Caco-2 (cell line): ENCODE measurements at regions not wholly inside any gene's neighbourhood (a gene's known extent, or its start where the extent isn't known, plus 50 kb on each side); places are given as distances from the start of the nearest gene placed in this dataset.

Experiments
- BruUV-seq: library from RNA; stranded (reverse); fragments of 400-500 nt; replicated peaks from 2 replicates; lab custom pipeline; 2021; lab: Mats Ljungman, UMichigan
- CTCF ChIA-PET: fragments of 300-600 bp; sonication (Branson Sonifier 250); formaldehyde crosslinking; loops from one replicate; lab custom pipeline; 2022; ENCODE audit warnings: antibody characterized with exemption; lab: Charles Lee
- POLR2A ChIA-PET: fragments of 300-600 bp; sonication (Branson Sonifier 250); formaldehyde crosslinking; loops from one replicate; lab custom pipeline; 2022; ENCODE audit warnings: antibody characterized with exemption; lab: Charles Lee
- DNase-seq, 2 experiments: peaks; one replicate each; pipeline versions ENCODE4 v3.0.0 to v3.0.0-alpha.2; 2020 to 2022
- H3K27me3 ChIP-seq: replicated peaks from 2 replicates; pipeline ENCODE4 v1.6.0; 2011; ENCODE audit warnings: low read length; ENCODE audit not compliant: control insufficient read depth, insufficient read depth
- H3K36me3 ChIP-seq: 2 replicates; pipeline ENCODE4 v1.5.1; 2011; ENCODE audit warnings: low read length; ENCODE audit not compliant: control insufficient read depth, insufficient read depth
- H3K4me1 ChIP-seq: fragments of 250-450 bp; sonication (Bioruptor Pico); 2 replicates; pipeline ENCODE4 v1.5.1; 2020; ENCODE audit warnings: mild to moderate bottlenecking
- H3K4me3 ChIP-seq: 2 replicates; pipeline ENCODE4 v1.5.1; 2011; ENCODE audit warnings: low read depth, mild to moderate bottlenecking, control low read depth, low read length
- H3K9me3 ChIP-seq: fragments of 250-450 bp; sonication (Bioruptor Pico); 2 replicates; pipeline ENCODE4 v1.5.1; 2020; ENCODE audit warnings: mild to moderate bottlenecking, moderate library complexity
- H3K27ac Mint-ChIP-seq: one replicate; pipeline ENCODE4 v1.8.0; 2022; ENCODE audit warnings: mixed read lengths; ENCODE audit not compliant: unreplicated experiment
- H3K27me3 Mint-ChIP-seq: one replicate; pipeline ENCODE4 v1.8.0; 2022; ENCODE audit warnings: mixed read lengths; ENCODE audit not compliant: insufficient read depth, unreplicated experiment
- H3K36me3 Mint-ChIP-seq: one replicate; pipeline ENCODE4 v1.8.0; 2022; ENCODE audit warnings: mild to moderate bottlenecking, mixed read lengths; ENCODE audit not compliant: insufficient read depth, unreplicated experiment
- H3K4me1 Mint-ChIP-seq: one replicate; pipeline ENCODE4 v1.8.0; 2022; ENCODE audit warnings: low read depth, mixed read lengths; ENCODE audit not compliant: unreplicated experiment
- H3K4me3 Mint-ChIP-seq: one replicate; pipeline ENCODE4 v1.8.0; 2022; ENCODE audit warnings: mild to moderate bottlenecking, moderate library complexity, mixed read lengths; ENCODE audit not compliant: unreplicated experiment
- H3K9me3 Mint-ChIP-seq: one replicate; pipeline ENCODE4 v1.8.0; 2022; ENCODE audit warnings: mixed read lengths; ENCODE audit not compliant: unreplicated experiment
- intact Hi-C: fragments of 100-400 bp; cut with micrococcal nuclease; formaldehyde crosslinking; loops from one replicate; pipeline ENCODE4 v1.10.0; 2022; ENCODE audit not compliant: unreplicated experiment
- TF ChIP-seq, protein P1 (sequence below), 2 experiments: fragments of 200-600 bp in 1 of 2; IDR thresholded peaks; 1 replicate in 1 of 2; 2 replicates in 1 of 2; pipeline versions ENCODE4 v1.5.1 to v1.8.0; 2011 to 2022; ENCODE audit warnings: antibody characterized with exemption in 1 of 2, control low read depth in 1 of 2, inconsistent platforms in 1 of 2, low read depth in 1 of 2, low read length in 1 of 2, mild to moderate bottlenecking in 1 of 2, moderate library complexity in 1 of 2; ENCODE audit not compliant: insufficient read depth in 1 of 2, severe bottlenecking in 1 of 2, unreplicated experiment in 1 of 2

DNA sequence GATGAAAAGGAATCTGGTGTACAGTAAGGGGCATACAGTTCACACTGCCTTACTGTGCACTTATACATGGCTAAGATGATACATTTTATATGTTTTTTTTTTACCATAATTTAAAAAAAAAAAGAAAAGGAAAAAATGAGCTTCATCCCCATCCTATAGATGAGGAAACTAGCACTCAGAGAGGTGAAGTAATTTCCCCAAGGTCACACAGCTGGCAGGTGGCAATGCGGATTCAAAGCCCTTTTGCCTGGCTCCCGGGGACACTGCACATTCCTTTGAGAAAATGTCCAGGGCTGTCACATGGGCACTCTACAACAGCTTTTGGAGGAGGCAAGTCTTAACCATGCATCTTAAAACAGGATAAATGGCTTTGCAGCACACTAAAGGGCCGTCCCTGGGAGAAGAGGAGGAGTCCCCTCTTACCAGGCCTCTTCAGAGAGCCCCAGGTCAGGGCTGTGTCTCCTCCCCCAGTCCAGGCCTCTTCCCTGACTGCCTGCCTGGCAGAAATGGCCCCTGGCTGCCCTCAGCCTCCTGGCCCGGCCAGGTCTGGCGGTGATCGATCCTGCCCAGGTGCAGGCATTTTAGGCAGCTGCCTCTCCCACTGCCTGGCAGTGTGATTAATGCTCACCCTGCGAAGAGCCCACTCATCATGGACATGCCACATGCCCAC, 95.1 kb upstream of the LINGO1 start:
- CTCF ChIA-PET: interaction anchor here (0.6 kb wide), 1 partner anchor 11 kb away, joined by 3 read pairs; no protein-coding TSS in a partner anchor
- Mint-ChIP-seq H3K9me3 (no peaks in the 10 kb centered on the region), H3K36me3 (no peaks in the 10 kb centered on the region), H3K4me3 (no peak overlapping the region), H3K27ac (no peak overlapping the region), H3K27me3 (peaks cover 11% of the 10 kb centered on the region), H3K4me1 (no peaks in the 10 kb centered on the region)
- intact Hi-C loops: no loop called here
- no peaks in the 10 kb centered on the region for H3K9me3 ChIP-seq
- H3K4me1 ChIP-seq: no peaks in the 10 kb centered on the region
- H3K27me3 ChIP-seq: no peaks in the 10 kb centered on the region; the same call in 1 of the 2 replicates
- no peak overlapping the region for H3K4me3 ChIP-seq
- H3K36me3 ChIP-seq: no peaks in the 10 kb centered on the region
- no peak for DNase-seq
- no TSS peak for BruUV-seq
- POLR2A ChIA-PET: no interaction called here
- TF ChIP-seq, protein P1, sequence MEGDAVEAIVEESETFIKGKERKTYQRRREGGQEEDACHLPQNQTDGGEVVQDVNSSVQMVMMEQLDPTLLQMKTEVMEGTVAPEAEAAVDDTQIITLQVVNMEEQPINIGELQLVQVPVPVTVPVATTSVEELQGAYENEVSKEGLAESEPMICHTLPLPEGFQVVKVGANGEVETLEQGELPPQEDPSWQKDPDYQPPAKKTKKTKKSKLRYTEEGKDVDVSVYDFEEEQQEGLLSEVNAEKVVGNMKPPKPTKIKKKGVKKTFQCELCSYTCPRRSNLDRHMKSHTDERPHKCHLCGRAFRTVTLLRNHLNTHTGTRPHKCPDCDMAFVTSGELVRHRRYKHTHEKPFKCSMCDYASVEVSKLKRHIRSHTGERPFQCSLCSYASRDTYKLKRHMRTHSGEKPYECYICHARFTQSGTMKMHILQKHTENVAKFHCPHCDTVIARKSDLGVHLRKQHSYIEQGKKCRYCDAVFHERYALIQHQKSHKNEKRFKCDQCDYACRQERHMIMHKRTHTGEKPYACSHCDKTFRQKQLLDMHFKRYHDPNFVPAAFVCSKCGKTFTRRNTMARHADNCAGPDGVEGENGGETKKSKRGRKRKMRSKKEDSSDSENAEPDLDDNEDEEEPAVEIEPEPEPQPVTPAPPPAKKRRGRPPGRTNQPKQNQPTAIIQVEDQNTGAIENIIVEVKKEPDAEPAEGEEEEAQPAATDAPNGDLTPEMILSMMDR (IDR thresholded peaks at IDR 0.05; ENCODE audit: insufficient read depth in 1 of 2, low read depth in 1 of 2, low read length in 1 of 2, severe bottlenecking in 1 of 2, unreplicated experiment in 1 of 2): no peak

DNA sequence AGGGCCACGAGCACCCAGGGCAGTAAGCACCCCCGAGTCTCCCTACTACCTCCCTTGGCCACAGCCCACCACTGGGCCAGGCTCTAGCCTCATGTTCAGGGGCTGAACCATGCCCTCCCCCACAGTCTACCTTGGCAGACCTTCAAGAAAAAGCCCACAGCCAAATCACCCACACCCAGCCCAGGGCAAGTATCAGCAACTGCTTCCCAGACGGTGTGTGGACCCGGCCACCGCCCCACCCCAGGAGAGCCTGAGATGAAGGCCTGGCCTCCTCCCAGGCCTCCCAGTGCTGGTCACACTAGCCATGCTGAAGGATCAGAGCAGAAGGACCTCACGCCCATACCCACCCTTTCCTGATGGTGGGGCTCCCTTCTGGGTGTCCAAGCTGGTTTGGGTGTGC, 92.0 kb upstream of the LINGO1 start:
- Mint-ChIP-seq H3K27me3 (peaks cover 13% of the 10 kb centered on the region), H3K36me3 (no peaks in the 10 kb centered on the region), H3K4me1 (no peaks in the 10 kb centered on the region), H3K27ac (no peak overlapping the region), H3K9me3 (no peaks in the 10 kb centered on the region), H3K4me3 (no peak overlapping the region)
- TF ChIP-seq, protein P1 (IDR thresholded peaks at IDR 0.05; ENCODE audit: insufficient read depth in 1 of 2, low read depth in 1 of 2, low read length in 1 of 2, severe bottlenecking in 1 of 2, unreplicated experiment in 1 of 2): no peak
- Histone ChIP-seq H3K36me3 (no peaks in the 10 kb centered on the region), H3K4me1 (no peaks in the 10 kb centered on the region), H3K27me3 (no peaks in the 10 kb centered on the region), H3K4me3 (no peak overlapping the region), H3K9me3 (no peaks in the 10 kb centered on the region)
- ChIA-PET CTCF (no interaction called here), POLR2A (no interaction called here)
- intact Hi-C loops: no loop called here
- DNase-seq: no peak
- BruUV-seq: no TSS peak

DNA sequence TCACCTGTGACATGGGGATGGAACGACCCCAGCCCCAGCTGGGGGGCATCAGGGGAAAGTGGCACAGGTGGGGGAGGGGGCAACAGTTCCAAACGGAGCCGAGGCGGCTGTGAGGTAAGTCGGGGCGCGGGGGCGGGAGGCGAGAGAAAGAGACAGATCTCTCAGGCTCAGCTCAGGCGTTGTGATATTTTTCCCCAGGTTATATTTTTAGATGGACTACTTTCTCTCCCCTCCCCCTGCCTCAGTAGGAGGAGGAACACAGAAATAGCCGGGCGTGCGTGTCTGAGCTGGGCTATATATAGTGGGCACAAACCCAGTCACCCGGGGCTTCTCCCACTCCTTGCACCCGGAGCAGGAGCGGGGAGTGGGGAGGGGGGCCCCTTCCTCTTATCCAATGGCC, 91.0 kb upstream of the LINGO1 start:
- Mint-ChIP-seq H3K9me3 (no peaks in the 10 kb centered on the region), H3K4me1 (no peaks in the 10 kb centered on the region), H3K36me3 (no peaks in the 10 kb centered on the region), H3K4me3 (no peak overlapping the region), H3K27me3 (peaks cover 13% of the 10 kb centered on the region), H3K27ac (no peak overlapping the region)
- intact Hi-C loops: no loop called here
- Histone ChIP-seq H3K9me3 (no peaks in the 10 kb centered on the region), H3K4me1 (no peaks in the 10 kb centered on the region), H3K4me3 (no peak overlapping the region), H3K36me3 (no peaks in the 10 kb centered on the region), H3K27me3 (no peaks in the 10 kb centered on the region)
- POLR2A ChIA-PET: no interaction called here
- TF ChIP-seq, protein P1 (IDR thresholded peaks at IDR 0.05; ENCODE audit: insufficient read depth in 1 of 2, low read depth in 1 of 2, low read length in 1 of 2, severe bottlenecking in 1 of 2, unreplicated experiment in 1 of 2): no peak
- no TSS peak for BruUV-seq
- no peak for DNase-seq
- CTCF ChIA-PET: no interaction called here
